ENCODE measurements at regions not wholly inside any gene's neighbourhood (a gene's known extent, or its start where the extent isn't known, plus 50 kb on each side); places are given as distances from the start of the nearest gene placed in this dataset.

DNA sequence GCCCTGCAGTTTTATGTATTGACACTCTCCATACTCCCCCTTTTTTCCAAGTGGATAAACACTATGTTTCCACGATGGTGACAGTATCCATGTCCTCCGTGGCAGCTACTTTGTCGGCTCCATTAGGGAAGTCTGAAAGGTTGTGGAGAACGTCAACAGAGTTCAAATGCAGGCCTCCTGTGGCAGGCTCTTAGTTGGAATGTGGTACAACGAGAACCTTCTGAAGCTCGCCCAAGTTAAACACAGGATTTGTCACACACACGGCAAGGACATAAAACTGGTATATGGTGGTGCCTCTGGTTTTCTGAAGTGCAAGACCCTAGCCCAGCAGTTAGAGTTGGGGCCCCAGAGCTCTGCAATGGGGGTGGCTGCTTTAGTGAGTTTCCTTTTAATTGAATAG lies 187.0 kb upstream of the TAB2 start:
- no peak for TF ChIP-seq EP300 (IDR thresholded peaks at IDR 0.05; ENCODE audit: borderline replicate concordance)
- no peak for TF ChIP-seq NFIC (IDR thresholded peaks at IDR 0.05)
- no peak for TF ChIP-seq TAF1 (IDR thresholded peaks at IDR 0.05; ENCODE audit: low read depth)
- no peak for TF ChIP-seq YY1 (IDR thresholded peaks at IDR 0.05; ENCODE audit: low read depth)
- no peak for TF ChIP-seq TEAD4 (IDR thresholded peaks at IDR 0.05)
- no peak for TF ChIP-seq EGR1 (IDR thresholded peaks at IDR 0.05)
- no peak for TF ChIP-seq ZBTB7A (IDR thresholded peaks at IDR 0.05; ENCODE audit: low read depth)
